NAMALWA (cell line): ENCODE measurements at regions not wholly inside any gene's neighbourhood (a gene's known extent, or its start where the extent isn't known, plus 50 kb on each side); places are given as distances from the start of the nearest gene placed in this dataset.
"Not testable (repeated sequence)": the region's sequence is repeated elsewhere in the genome, so short reads cannot be mapped to it uniquely, and the experiment has no call there.

Experiments
- DNase-seq: peaks from one replicate; pipeline ENCODE4 v3.0.0-alpha.2; 2015; ENCODE audit warnings: low spot score

GRCh38 chr6:82816243-82816642 lies 249.4 kb downstream of the UBE3D start:
- not testable (repeated sequence) for DNase-seq

GRCh38 chr6:82818727-82819126 lies 246.9 kb downstream of the UBE3D start:
- no peak for DNase-seq

GRCh38 chr6:82823361-82823760 lies 242.3 kb downstream of the UBE3D start:
- no peak for DNase-seq

DNA sequence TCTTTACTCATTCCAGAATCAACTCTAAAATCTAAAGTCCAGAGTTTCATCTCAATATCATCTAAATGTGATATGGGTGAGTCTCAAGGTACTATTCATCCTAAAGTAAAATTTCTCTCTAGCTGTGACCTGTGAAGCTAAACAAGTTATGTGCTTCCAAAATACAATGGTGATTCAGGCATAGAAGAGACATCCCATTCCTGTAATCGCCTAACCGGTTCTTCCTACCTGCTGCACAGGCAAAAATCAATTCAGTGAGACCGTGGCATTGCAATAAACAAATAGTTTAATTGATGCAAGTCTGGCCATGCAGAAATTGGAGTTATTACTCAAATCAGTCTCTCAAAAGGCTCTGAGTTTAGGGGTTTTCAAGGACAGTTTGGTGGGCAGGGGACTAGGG lies 232.8 kb downstream of the UBE3D start:
- DNase-seq: no peak

DNA sequence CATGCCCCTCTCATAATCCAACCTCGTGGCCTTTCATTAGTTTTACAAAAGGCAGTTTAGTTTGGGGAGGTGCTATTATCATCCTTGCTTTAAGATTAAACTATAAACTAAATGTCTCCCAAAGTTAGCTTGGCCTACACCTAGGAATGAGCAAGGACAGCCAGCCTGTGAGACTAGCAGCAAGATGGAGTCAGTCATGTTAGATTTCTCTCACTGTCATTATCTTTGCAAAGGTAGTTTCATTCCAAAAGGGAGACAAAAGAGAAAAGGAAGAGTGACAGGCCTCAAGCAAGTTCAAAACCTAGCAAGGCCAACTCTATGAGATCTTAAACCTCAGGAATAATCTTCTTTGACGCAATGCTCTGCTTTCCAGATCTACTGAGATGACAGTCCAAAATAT lies 232.2 kb downstream of the UBE3D start:
- DNase-seq: no peak

DNA sequence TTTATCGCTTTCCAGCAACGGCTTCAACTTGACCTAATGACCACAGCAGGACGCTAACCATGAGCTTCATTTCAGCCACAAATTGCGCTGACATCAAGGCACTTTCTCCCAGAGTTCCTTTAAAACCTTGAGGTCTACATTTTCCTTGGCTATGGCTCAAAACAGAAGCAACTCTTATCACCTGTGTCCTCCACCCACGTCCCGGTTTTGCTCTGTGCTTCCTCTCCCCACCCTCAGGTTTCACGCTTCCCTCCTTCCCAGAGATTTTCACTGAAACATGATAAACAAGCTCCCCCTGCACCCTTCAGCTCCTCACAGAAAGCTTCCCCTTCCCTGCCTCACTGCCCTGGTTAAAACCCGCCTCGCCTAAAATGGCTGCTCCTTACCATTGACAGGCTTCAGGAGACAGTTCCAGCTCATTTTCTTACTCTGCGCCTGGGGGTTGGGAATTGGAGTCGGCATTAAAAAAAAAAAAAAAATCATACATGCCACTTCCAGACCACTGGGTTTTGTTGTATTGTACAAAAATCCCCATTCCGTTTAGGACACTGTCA lies 229.5 kb downstream of the UBE3D start:
- no peak for DNase-seq

DNA sequence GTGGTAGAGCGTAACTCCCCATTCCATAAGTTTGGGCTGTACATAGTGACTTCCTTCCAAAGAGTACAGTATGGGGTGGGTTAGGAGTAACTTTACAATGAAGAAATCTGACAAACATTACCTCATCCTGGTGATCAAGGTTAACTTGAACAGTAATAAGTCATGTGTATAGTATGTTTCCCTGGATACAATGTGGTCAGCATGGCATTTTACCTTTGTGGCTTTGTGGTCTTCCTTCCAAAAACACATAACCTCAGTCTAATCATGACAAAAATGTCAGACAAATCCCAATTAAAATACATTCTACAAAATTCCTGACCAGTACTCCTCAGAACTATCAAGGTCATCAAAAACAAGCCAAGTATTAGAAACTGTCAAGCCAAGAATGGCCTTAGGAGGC lies 225.1 kb downstream of the UBE3D start:
- DNase-seq: no peak

DNA sequence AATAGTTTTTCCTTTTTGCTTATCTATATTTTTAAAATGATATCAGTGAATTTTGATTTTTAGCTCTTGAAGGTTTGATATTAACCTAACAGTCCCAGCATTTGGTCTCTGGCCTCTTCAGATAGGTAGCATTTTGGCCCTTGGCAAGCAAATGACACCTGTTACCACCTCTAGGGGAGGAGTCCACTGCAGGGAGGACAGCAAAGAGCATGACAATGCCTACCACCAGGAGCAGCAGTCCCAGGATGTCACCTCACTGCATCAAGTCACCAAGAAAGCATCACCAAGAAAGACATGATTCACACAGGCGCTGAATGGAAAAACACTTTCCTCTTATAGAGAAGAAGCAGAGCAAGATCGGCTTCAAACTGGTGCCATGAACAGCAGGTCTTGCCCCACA lies 224.3 kb downstream of the UBE3D start:
- DNase-seq: no peak
